ENCODE measurements at regions not wholly inside any gene's neighbourhood (a gene's known extent, or its start where the extent isn't known, plus 50 kb on each side); places are given as distances from the start of the nearest gene placed in this dataset.

DNA sequence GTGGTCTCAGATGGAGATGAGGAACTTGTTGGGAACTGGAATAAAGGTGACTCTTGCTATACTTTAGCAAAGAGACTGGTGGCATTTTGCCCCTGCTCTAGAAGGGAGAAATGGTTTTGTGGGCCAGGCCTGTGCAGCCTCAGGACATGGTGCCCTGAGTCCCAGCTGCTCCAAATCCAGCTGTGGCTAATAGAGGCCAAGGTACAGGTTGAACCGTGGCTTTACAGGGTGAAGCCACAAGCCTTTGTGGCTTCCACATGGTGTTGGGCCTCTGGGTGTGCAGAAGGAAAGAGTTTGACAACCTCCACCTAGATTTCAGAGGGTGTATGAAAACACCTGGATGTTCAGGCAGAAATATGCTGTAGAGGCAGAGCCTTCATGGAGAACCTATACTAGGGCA is 586.0 kb downstream of the FLRT2 start:
- TF ChIP-seq, protein P1, sequence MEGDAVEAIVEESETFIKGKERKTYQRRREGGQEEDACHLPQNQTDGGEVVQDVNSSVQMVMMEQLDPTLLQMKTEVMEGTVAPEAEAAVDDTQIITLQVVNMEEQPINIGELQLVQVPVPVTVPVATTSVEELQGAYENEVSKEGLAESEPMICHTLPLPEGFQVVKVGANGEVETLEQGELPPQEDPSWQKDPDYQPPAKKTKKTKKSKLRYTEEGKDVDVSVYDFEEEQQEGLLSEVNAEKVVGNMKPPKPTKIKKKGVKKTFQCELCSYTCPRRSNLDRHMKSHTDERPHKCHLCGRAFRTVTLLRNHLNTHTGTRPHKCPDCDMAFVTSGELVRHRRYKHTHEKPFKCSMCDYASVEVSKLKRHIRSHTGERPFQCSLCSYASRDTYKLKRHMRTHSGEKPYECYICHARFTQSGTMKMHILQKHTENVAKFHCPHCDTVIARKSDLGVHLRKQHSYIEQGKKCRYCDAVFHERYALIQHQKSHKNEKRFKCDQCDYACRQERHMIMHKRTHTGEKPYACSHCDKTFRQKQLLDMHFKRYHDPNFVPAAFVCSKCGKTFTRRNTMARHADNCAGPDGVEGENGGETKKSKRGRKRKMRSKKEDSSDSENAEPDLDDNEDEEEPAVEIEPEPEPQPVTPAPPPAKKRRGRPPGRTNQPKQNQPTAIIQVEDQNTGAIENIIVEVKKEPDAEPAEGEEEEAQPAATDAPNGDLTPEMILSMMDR (IDR thresholded peaks at IDR 0.05) = no peak
- no peak for TF ChIP-seq POLR2A (IDR thresholded peaks at IDR 0.05)

All from adrenal gland (tissue), 5 donors.